SK-N-SH treated with all-trans-retinoic acid at 6 μM for 48 hours (cell line): ENCODE measurements at regions not wholly inside any gene's neighbourhood (a gene's known extent, or its start where the extent isn't known, plus 50 kb on each side); places are given as distances from the start of the nearest gene placed in this dataset.

Experiments
- ARNTL ChIP-seq: fragments of 450-650 bp; formaldehyde crosslinking; IDR thresholded peaks from 2 replicates; pipeline ENCODE4 v1.5.0; 2020; ENCODE audit warnings: low read depth, mild to moderate bottlenecking, moderate library complexity, borderline replicate concordance
- CREB5 ChIP-seq: fragments of 250-450 bp; sonication (Bioruptor Pico); IDR thresholded peaks from 2 replicates; pipeline ENCODE4 v1.5.1; 2020; ENCODE audit warnings: low read depth, mild to moderate bottlenecking, moderate library complexity
- CSDC2 ChIP-seq: fragments of 250-450 bp; sonication (Bioruptor Pico); IDR thresholded peaks from 2 replicates; pipeline ENCODE4 v1.5.0; 2020; ENCODE audit warnings: mild to moderate bottlenecking, moderate library complexity
- ESRRG ChIP-seq: fragments of 250-450 bp; sonication (Bioruptor Pico); IDR thresholded peaks from 2 replicates; pipeline ENCODE4 v1.6.1; 2021; ENCODE audit warnings: mild to moderate bottlenecking
- GLIS3 ChIP-seq: fragments of 250-450 bp; sonication (Bioruptor Pico); IDR thresholded peaks from 2 replicates; pipeline ENCODE4 v1.5.0; 2020; ENCODE audit warnings: mild to moderate bottlenecking, moderate library complexity
- ISL1 ChIP-seq: fragments of 250-450 bp; sonication (Bioruptor Pico); IDR thresholded peaks from 2 replicates; pipeline ENCODE4 v2.1.2; 2022; ENCODE audit warnings: mild to moderate bottlenecking, moderate library complexity
- PATZ1 ChIP-seq: fragments of 250-450 bp; sonication (Bioruptor Pico); IDR thresholded peaks from 2 replicates; pipeline ENCODE4 v1.8.0; 2020; ENCODE audit warnings: mild to moderate bottlenecking, moderate library complexity, borderline replicate concordance
- RARB ChIP-seq: fragments of 250-450 bp; sonication (Bioruptor Pico); IDR thresholded peaks from 2 replicates; pipeline ENCODE4 v1.8.0; 2021; ENCODE audit warnings: mild to moderate bottlenecking, moderate library complexity

- TF ChIP-seq RARB (CRISPR knock-in tag) (no peak), PATZ1 (CRISPR knock-in tag) (no peak), GLIS3 (no peak), CSDC2 (no peak), ESRRG (CRISPR knock-in tag) (no peak), ISL1 (CRISPR knock-in tag) (no peak), ARNTL (CRISPR knock-in tag) (no peak), CREB5 (no peak)
These were observed 80.2 kb upstream of the STK38L start for GRCh38 chr12:27163894-27164293.
